Tibial artery (tissue), 4 donors: ENCODE measurements at regions not wholly inside any gene's neighbourhood (a gene's known extent, or its start where the extent isn't known, plus 50 kb on each side); places are given as distances from the start of the nearest gene placed in this dataset.

ENCODE experiments used
- DNase-seq, 2 donors: peaks; one replicate each; pipeline ENCODE4 v3.0.0-alpha.2; 2019
- H3K27ac ChIP-seq, 2 donors: fragments of 200-600 bp; sonication (generic) in 1 of 2; 1 replicate in 1 of 2; 2 replicates in 1 of 2; pipeline ENCODE4 v1.5.1; 2018 to 2019; ENCODE audit warnings: mild to moderate bottlenecking in 1 of 2
- H3K27me3 ChIP-seq, 2 donors: fragments of 200-600 bp; sonication (generic) in 1 of 2; one replicate each; pipeline versions ENCODE4 v1.5.1 to v1.6.0; 2016 to 2019
- H3K36me3 ChIP-seq, 3 donors: fragments of 200-600 bp; sonication (generic) in 2 of 3; one replicate each; pipeline ENCODE4 v1.5.1; 2016 to 2019; ENCODE audit warnings: mild to moderate bottlenecking in 2 of 3
- H3K4me1 ChIP-seq, 4 donors: fragments of 200-600 bp; sonication (generic) in 2 of 4; 1 replicate in 3 of 4; 2 replicates in 1 of 4; pipeline ENCODE4 v1.5.1; 2016 to 2019
- H3K4me3 ChIP-seq, 2 donors: fragments of 200-600 bp; sonication (generic) in 1 of 2; 1 replicate in 1 of 2; 2 replicates in 1 of 2; pipeline ENCODE4 v1.5.1; 2018 to 2019; ENCODE audit warnings: mild to moderate bottlenecking in 2 of 2
- H3K9me3 ChIP-seq, 3 donors: fragments of 200-600 bp; sonication (generic) in 1 of 3; one replicate each; pipeline ENCODE4 v1.5.1; 2016 to 2019
- intact Hi-C: fragments of 100-400 bp; cut with DNase I; formaldehyde crosslinking; loops from one replicate; pipeline ENCODE4 v1.15.0; 2023; ENCODE audit warnings: low total_unique reads
- TF ChIP-seq, protein P1 (sequence below), 2 experiments: fragments of 200-600 bp in 1 of 2; fragments of 450-650 bp in 1 of 2; IDR thresholded peaks; one replicate each; pipeline ENCODE4 v1.5.1; 2017 to 2019; ENCODE audit warnings: antibody characterized with exemption in 2 of 2, mild to moderate bottlenecking in 1 of 2, moderate library complexity in 1 of 2

- no peaks in the 10 kb centered on the region for H3K36me3 ChIP-seq
- no peak overlapping the region for H3K4me3 ChIP-seq
- H3K9me3 ChIP-seq = no peaks in the 10 kb centered on the region
- TF ChIP-seq, protein P1, sequence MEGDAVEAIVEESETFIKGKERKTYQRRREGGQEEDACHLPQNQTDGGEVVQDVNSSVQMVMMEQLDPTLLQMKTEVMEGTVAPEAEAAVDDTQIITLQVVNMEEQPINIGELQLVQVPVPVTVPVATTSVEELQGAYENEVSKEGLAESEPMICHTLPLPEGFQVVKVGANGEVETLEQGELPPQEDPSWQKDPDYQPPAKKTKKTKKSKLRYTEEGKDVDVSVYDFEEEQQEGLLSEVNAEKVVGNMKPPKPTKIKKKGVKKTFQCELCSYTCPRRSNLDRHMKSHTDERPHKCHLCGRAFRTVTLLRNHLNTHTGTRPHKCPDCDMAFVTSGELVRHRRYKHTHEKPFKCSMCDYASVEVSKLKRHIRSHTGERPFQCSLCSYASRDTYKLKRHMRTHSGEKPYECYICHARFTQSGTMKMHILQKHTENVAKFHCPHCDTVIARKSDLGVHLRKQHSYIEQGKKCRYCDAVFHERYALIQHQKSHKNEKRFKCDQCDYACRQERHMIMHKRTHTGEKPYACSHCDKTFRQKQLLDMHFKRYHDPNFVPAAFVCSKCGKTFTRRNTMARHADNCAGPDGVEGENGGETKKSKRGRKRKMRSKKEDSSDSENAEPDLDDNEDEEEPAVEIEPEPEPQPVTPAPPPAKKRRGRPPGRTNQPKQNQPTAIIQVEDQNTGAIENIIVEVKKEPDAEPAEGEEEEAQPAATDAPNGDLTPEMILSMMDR (IDR thresholded peaks at IDR 0.05) = no peak
- no peak overlapping the region for H3K27ac ChIP-seq
- DNase-seq = no peak
- H3K4me1 ChIP-seq = no peaks in the 10 kb centered on the region
- intact Hi-C loops = loop anchor here (10.0 kb wide), 1 partner anchor 565 kb away; no protein-coding TSS in a partner anchor
- H3K27me3 ChIP-seq = no peaks in the 10 kb centered on the region
Measured at GRCh38 chr6:10099529-10100140, 315.2 kb downstream of the TFAP2A start.

DNA sequence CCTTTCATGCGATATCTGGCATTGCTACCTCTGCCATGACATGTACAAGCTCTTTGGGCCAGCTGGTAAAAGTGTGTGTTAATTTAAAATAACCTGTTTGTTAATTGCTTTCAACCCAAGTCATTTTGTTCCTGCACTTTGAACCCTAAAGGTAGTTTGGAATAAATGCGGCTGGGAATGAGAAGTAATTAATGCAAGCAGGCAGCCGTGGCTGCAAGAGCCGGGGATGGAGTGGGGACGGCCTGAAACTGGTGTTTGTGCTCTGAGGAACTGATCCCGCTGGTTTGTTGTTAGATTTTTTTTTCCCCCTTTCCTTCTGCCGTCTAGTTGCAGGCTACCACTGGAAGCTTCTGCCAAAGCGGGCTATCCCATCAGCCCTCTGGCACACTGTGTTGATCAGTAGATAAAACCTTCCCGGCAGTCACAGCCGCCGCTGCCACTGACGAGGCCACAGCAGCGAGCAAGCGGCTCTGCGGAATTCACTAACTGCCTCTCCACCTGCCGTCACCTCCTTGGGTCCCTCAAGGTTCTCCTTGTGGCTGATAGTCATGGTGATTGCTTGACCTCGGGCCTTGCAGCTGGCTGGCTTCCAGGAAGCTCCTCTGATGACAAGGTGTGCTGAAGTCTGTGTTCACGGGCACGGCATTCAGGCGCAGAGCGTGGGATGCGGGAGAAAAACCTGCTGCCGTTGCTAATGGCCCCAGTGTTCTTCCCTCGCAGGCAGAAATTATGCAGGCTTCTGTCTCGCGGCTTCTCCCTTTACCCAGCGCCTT is 315.9 kb downstream of the TFAP2A start:
- Histone ChIP-seq H3K27me3 (no peaks in the 10 kb centered on the region), H3K9me3 (no peaks in the 10 kb centered on the region), H3K36me3 (no peaks in the 10 kb centered on the region), H3K27ac (no peak overlapping the region), H3K4me3 (no peak overlapping the region), H3K4me1 (no peaks in the 10 kb centered on the region)
- TF ChIP-seq, protein P1 (IDR thresholded peaks at IDR 0.05) = no peak
- DNase-seq = no peak
- intact Hi-C loops = loop anchor here (10.0 kb wide), 1 partner anchor 564 kb away; no protein-coding TSS in a partner anchor

DNA sequence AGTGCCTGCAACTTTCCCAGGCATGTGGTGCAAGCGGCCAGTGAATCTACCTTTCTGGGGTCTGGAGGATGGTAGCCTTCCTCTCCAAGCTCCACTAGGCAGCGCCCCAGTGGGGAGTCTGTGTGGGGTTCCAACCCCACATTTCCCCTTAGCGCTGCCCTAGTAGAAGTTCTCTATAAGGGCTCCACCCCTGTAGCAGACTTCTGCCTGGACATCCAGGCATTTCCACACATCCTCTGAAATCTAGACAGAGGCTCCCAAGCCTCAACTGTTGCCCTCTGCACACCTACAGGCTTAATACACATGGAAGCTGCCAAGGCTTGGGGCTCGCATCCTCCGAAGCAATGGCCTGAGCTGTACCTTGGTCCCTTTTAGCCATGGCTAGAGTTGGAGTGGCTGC is 321.6 kb downstream of the TFAP2A start:
- TF ChIP-seq, protein P1 (IDR thresholded peaks at IDR 0.05) = no peak
- Histone ChIP-seq H3K4me3 (no peak overlapping the region), H3K9me3 (peaks cover 0 to 7% (median 0%) of the 10 kb centered on the region in 3 donors), H3K36me3 (no peaks in the 10 kb centered on the region), H3K27ac (no peak overlapping the region), H3K4me1 (no peaks in the 10 kb centered on the region), H3K27me3 (no peaks in the 10 kb centered on the region)
- intact Hi-C loops = loop anchor here (10.0 kb wide), 1 partner anchor 558 kb away; no protein-coding TSS in a partner anchor
- DNase-seq = no peak

DNA sequence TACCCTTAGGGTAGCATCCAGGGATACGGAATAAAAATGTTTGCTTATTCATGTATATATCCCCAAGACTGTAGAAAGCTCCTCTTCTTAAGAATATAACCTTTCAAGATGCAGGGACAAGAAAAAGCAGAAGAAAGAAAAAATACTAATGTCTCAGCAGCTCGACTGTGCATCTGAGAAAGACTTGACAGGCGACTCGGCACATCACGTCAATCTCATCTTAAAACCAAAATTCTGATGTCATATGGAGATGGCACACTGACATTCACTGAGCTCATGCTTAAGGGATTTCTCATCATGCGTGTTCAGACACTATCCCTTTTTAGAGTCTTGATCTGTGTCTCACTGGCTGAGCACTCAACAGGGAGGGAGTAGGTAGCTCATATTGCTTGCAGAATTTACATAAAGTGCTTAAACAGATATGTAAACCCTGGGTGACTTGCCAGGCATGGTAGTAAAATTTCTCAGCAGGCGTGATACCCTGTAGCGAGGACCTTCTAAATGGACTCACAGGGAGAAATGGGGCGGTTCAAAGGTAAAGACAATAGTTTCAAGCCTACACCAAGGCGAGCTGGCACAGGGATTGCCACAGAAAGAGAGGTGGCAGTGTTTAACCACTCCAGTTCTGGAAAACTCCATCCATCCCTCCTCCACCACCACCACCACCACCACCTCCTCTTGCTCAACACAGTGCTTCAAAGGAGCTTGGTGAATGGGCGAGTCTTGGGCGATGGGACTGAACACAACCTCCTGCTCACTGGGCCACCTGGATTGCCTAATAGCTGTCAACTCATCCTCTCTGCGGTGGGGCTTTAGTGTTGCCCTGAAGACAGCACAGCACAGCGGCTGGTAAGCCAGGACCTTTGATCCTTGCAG is 330.5 kb downstream of the TFAP2A start:
- TF ChIP-seq, protein P1 (IDR thresholded peaks at IDR 0.05) = no peak
- no peaks in the 10 kb centered on the region for H3K36me3 ChIP-seq
- H3K4me3 ChIP-seq = no peak overlapping the region
- no peak overlapping the region for H3K27ac ChIP-seq
- intact Hi-C loops = no loop called here
- DNase-seq = no peak
- H3K4me1 ChIP-seq = no peaks in the 10 kb centered on the region
- H3K27me3 ChIP-seq = peaks cover 0 to 3% of the 10 kb centered on the region in 2 donors
- H3K9me3 ChIP-seq = no peaks in the 10 kb centered on the region

GRCh38 chr6:10082385-10082784 is 332.5 kb downstream of the TFAP2A start:
- Histone ChIP-seq H3K4me3 (no peak overlapping the region), H3K4me1 (no peaks in the 10 kb centered on the region), H3K36me3 (no peaks in the 10 kb centered on the region), H3K27ac (no peak overlapping the region), H3K9me3 (no peaks in the 10 kb centered on the region), H3K27me3 (peaks cover 0 to 3% of the 10 kb centered on the region in 2 donors)
- TF ChIP-seq, protein P1 (IDR thresholded peaks at IDR 0.05) = no peak
- no peak for DNase-seq
- intact Hi-C loops = no loop called here
